IMR-90 (cell line): ENCODE measurements at regions not wholly inside any gene's neighbourhood (a gene's known extent, or its start where the extent isn't known, plus 50 kb on each side); places are given as distances from the start of the nearest gene placed in this dataset.

Experiments used
- ATAC-seq: fragments of 200-7000 bp; cut with Tn5 transposase; 2 replicates; pipeline ENCODE4 v1.9.1; 2020; ENCODE audit warnings: low read depth, mild to moderate bottlenecking, moderate library complexity
- BruUV-seq: library from RNA; stranded (reverse); fragments of 400-500 nt; replicated peaks from 2 replicates; lab custom pipeline; 2021; lab: Mats Ljungman, UMichigan
- CTCF ChIA-PET: fragments of 300-600 bp; formaldehyde crosslinking; extraction: SDS; loops from one replicate; lab custom pipeline; 2021; ENCODE audit warnings: antibody characterized with exemption; lab: Yijun Ruan, JAX
- POLR2A ChIA-PET: fragments of 300-600 bp; sonication (Branson Sonifier 250); formaldehyde crosslinking; loops from one replicate; lab custom pipeline; 2022; ENCODE audit warnings: antibody characterized with exemption; ENCODE audit not compliant: unreplicated experiment; lab: Charles Lee
- DNase-seq: peaks from one replicate; pipeline ENCODE4 v3.0.0; 2013
- H2AFZ ChIP-seq: replicated peaks from 2 replicates; pipeline ENCODE3; 2013; ENCODE audit warnings: low read length, mild to moderate bottlenecking; ENCODE audit not compliant: poor library complexity
- H2AK5ac ChIP-seq: 2 replicates; pipeline ENCODE4 v1.6.1; 2013; ENCODE audit warnings: low read depth, low read length, inconsistent platforms
- H2AK9ac ChIP-seq: replicated peaks from 2 replicates; pipeline ENCODE3; 2013; ENCODE audit warnings: mild to moderate bottlenecking, low read depth, low read length, moderate library complexity; ENCODE audit not compliant: poor library complexity
- H2BK120ac ChIP-seq: 2 replicates; pipeline ENCODE4 v1.6.1; 2013; ENCODE audit warnings: low read depth, low read length, inconsistent platforms
- H2BK15ac ChIP-seq: 3 replicates; pipeline ENCODE4 v1.6.1; 2013; ENCODE audit warnings: low read depth, low read length, inconsistent platforms
- H2BK20ac ChIP-seq: 2 replicates; pipeline ENCODE4 v1.6.1; 2013; ENCODE audit warnings: low read depth, mild to moderate bottlenecking, inconsistent platforms, low read length, moderate library complexity
- H2BK5ac ChIP-seq: 2 replicates; pipeline ENCODE4 v1.6.1; 2013; ENCODE audit warnings: mild to moderate bottlenecking, low read depth, low read length, inconsistent platforms; ENCODE audit not compliant: poor library complexity, severe bottlenecking
- H3K14ac ChIP-seq: replicated peaks from 2 replicates; pipeline ENCODE4 v1.6.1; 2013; ENCODE audit warnings: low read depth, low read length, inconsistent platforms
- H3K18ac ChIP-seq: 2 replicates; pipeline ENCODE4 v1.6.1; 2013; ENCODE audit warnings: low read depth, low read length, control low read depth
- H3K23ac ChIP-seq: 2 replicates; pipeline ENCODE4 v1.6.1; 2013; ENCODE audit warnings: low read depth, low read length, inconsistent platforms
- H3K27ac ChIP-seq: 2 replicates; pipeline ENCODE4 v1.5.1; 2013; ENCODE audit warnings: mild to moderate bottlenecking, control low read depth, low read length; ENCODE audit not compliant: insufficient read depth
- H3K27me3 ChIP-seq: 2 replicates; pipeline ENCODE4 v1.6.1; 2013; ENCODE audit warnings: low read length; ENCODE audit not compliant: control insufficient read depth, insufficient read depth
- H3K36me3 ChIP-seq: 2 replicates; pipeline ENCODE4 v1.6.1; 2013; ENCODE audit warnings: low read length, mixed read lengths; ENCODE audit not compliant: control insufficient read depth, insufficient read depth
- H3K4ac ChIP-seq: 2 replicates; pipeline ENCODE4 v1.6.1; 2013; ENCODE audit warnings: low read depth, low read length, inconsistent platforms
- H3K4me1 ChIP-seq: 2 replicates; pipeline ENCODE4 v1.6.1; 2013; ENCODE audit warnings: low read length, mixed read lengths; ENCODE audit not compliant: control insufficient read depth, insufficient read depth
- H3K4me2 ChIP-seq: 2 replicates; pipeline ENCODE4 v1.6.1; 2013; ENCODE audit warnings: low read depth, mild to moderate bottlenecking, control low read depth, low read length, moderate library complexity
- H3K4me3 ChIP-seq: 2 replicates; pipeline ENCODE4 v1.5.1; 2013; ENCODE audit warnings: low read depth, mild to moderate bottlenecking, control low read depth, low read length, moderate library complexity; ENCODE audit not compliant: insufficient read depth
- H3K56ac ChIP-seq: 2 replicates; pipeline ENCODE4 v1.6.1; 2013; ENCODE audit warnings: low read length, inconsistent platforms; ENCODE audit not compliant: insufficient read depth; ENCODE audit errors: extremely low read depth
- H3K79me1 ChIP-seq, 2 experiments: 2 replicates each; pipeline ENCODE4 v1.6.1; 2013; ENCODE audit warnings: low read length in 2 of 2, inconsistent platforms in 1 of 2, low read depth in 1 of 2
- H3K9ac ChIP-seq: 2 replicates; pipeline ENCODE4 v1.6.1; 2013; ENCODE audit warnings: low read depth, low read length, control low read depth
- H3K9me1 ChIP-seq: 2 replicates; pipeline ENCODE4 v1.6.1; 2013; ENCODE audit warnings: low read length, inconsistent platforms; ENCODE audit not compliant: insufficient read depth
- H3K9me3 ChIP-seq: 2 replicates; pipeline ENCODE4 v1.6.1; 2013; ENCODE audit warnings: low read length; ENCODE audit not compliant: control insufficient read depth, insufficient read depth
- H4K20me1 ChIP-seq: 2 replicates; pipeline ENCODE4 v1.6.1; 2013; ENCODE audit warnings: low read length, inconsistent platforms; ENCODE audit not compliant: insufficient read depth
- H4K5ac ChIP-seq: 2 replicates; pipeline ENCODE4 v1.6.1; 2013; ENCODE audit warnings: mild to moderate bottlenecking, low read depth, low read length, control low read depth
- H4K8ac ChIP-seq, 2 experiments: 2 replicates each; pipeline ENCODE4 v1.6.1; 2013; ENCODE audit warnings: low read depth in 2 of 2, low read length in 2 of 2, control low read depth in 1 of 2, inconsistent platforms in 1 of 2
- H4K91ac ChIP-seq: 2 replicates; pipeline ENCODE4 v1.6.1; 2013; ENCODE audit warnings: low read depth, low read length, inconsistent platforms; ENCODE audit not compliant: insufficient read depth
- BHLHE40 ChIP-seq: fragments of 150-350 bp; IDR thresholded peaks from 2 replicates; pipeline ENCODE4 v1.6.1; 2016; ENCODE audit warnings: mild to moderate bottlenecking, low read depth, low read length
- CEBPB ChIP-seq: IDR thresholded peaks from 2 replicates; pipeline ENCODE4 v1.6.1; 2012; ENCODE audit warnings: low read depth, low read length, improper control_type of control experiment
- FOS ChIP-seq: fragments of 150-350 bp; IDR thresholded peaks from 2 replicates; pipeline ENCODE4 v1.6.1; 2016; ENCODE audit warnings: low read depth, low read length
- MAFK ChIP-seq: IDR thresholded peaks from 2 replicates; pipeline ENCODE4 v1.6.1; 2012; ENCODE audit warnings: low read depth, low read length, improper control_type of control experiment
- MAZ ChIP-seq: IDR thresholded peaks from 2 replicates; pipeline ENCODE4 v1.6.1; 2012; ENCODE audit warnings: low read depth, mild to moderate bottlenecking, low read length, improper control_type of control experiment, moderate library complexity, borderline replicate concordance
- MXI1 ChIP-seq: IDR thresholded peaks from 2 replicates; pipeline ENCODE4 v1.6.1; 2012; ENCODE audit warnings: low read depth, mild to moderate bottlenecking, low read length, moderate library complexity, borderline replicate concordance
- NFE2L2 ChIP-seq: fragments of 150-350 bp; IDR thresholded peaks from 2 replicates; pipeline ENCODE4 v1.6.1; 2016; ENCODE audit warnings: low read depth, mild to moderate bottlenecking, low read length
- POLR2A ChIP-seq: IDR thresholded peaks from 2 replicates; pipeline ENCODE4 v1.6.1; 2012; ENCODE audit warnings: mild to moderate bottlenecking, low read depth, low read length
- RCOR1 ChIP-seq: IDR thresholded peaks from 2 replicates; pipeline ENCODE4 v1.6.1; 2012; ENCODE audit warnings: mild to moderate bottlenecking, low read length, improper control_type of control experiment; ENCODE audit not compliant: insufficient replicate concordance
- dilution Hi-C: fragments of 300-500 bp; cut with HindIII; formaldehyde crosslinking; loops from one replicate; pipeline ENCODE4 v1.14.3; 2018; ENCODE audit warnings: low sequenced_read_pairs; ENCODE audit not compliant: unreplicated experiment
- in situ Hi-C: fragments of 300-500 bp; cut with MboI; formaldehyde crosslinking; loops from 3 replicates; pipeline ENCODE4 v1.14.3; 2019; ENCODE audit warnings: low sequenced_read_pairs, inconsistent platforms, mixed read lengths
- intact Hi-C: fragments of 100-400 bp; cut with micrococcal nuclease; formaldehyde crosslinking; loops from 2 replicates; pipeline ENCODE4 v1.10.0; 2022
- TF ChIP-seq, protein P1 (sequence below): fragments of 150-350 bp; IDR thresholded peaks from 2 replicates; pipeline ENCODE4 v1.6.1; 2017; ENCODE audit warnings: mild to moderate bottlenecking, antibody characterized with exemption, low read length, low read depth
- TF ChIP-seq, protein P2 (sequence below): conservative IDR thresholded peaks from 2 replicates; pipeline ENCODE4 v1.5.1; 2012; ENCODE audit warnings: mild to moderate bottlenecking, low read depth, low read length, improper control_type of control experiment

GRCh38 chr18:11482271-11482670 is 127.1 kb upstream of the SLC35G4 start:
- H3K79me1 ChIP-seq: no peaks in the 10 kb centered on the region
- dilution Hi-C loops: no loop called here
- H4K20me1 ChIP-seq: no peaks in the 10 kb centered on the region
- no peak overlapping the region for H3K9ac ChIP-seq
- no peak overlapping the region for H3K27ac ChIP-seq
- H2BK15ac ChIP-seq: no peak overlapping the region
- DNase-seq (no peak), ATAC-seq (no peak)
- H3K4ac ChIP-seq: no peak overlapping the region
- peaks cover 3% of the 10 kb centered on the region; the same call in 1 of the 2 replicates for H3K27me3 ChIP-seq
- no peaks in the 10 kb centered on the region for H3K9me1 ChIP-seq
- H2AK9ac ChIP-seq: no peak overlapping the region
- no TSS peak for BruUV-seq
- no peak overlapping the region for H3K18ac ChIP-seq
- H4K5ac ChIP-seq: no peak overlapping the region
- H3K56ac ChIP-seq: no peak overlapping the region
- H3K9me3 ChIP-seq: no peaks in the 10 kb centered on the region
- intact Hi-C loops: no loop called here
- no peak overlapping the region for H4K8ac ChIP-seq
- H3K23ac ChIP-seq: no peak overlapping the region
- TF ChIP-seq MAZ: no peak
- TF ChIP-seq BHLHE40: no peak
- TF ChIP-seq FOS: no peak
- TF ChIP-seq POLR2A: no peak
- TF ChIP-seq MXI1: no peak
- TF ChIP-seq, protein P1, sequence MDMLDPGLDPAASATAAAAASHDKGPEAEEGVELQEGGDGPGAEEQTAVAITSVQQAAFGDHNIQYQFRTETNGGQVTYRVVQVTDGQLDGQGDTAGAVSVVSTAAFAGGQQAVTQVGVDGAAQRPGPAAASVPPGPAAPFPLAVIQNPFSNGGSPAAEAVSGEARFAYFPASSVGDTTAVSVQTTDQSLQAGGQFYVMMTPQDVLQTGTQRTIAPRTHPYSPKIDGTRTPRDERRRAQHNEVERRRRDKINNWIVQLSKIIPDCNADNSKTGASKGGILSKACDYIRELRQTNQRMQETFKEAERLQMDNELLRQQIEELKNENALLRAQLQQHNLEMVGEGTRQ: no peak
- no peak for TF ChIP-seq CEBPB
- TF ChIP-seq, protein P2, sequence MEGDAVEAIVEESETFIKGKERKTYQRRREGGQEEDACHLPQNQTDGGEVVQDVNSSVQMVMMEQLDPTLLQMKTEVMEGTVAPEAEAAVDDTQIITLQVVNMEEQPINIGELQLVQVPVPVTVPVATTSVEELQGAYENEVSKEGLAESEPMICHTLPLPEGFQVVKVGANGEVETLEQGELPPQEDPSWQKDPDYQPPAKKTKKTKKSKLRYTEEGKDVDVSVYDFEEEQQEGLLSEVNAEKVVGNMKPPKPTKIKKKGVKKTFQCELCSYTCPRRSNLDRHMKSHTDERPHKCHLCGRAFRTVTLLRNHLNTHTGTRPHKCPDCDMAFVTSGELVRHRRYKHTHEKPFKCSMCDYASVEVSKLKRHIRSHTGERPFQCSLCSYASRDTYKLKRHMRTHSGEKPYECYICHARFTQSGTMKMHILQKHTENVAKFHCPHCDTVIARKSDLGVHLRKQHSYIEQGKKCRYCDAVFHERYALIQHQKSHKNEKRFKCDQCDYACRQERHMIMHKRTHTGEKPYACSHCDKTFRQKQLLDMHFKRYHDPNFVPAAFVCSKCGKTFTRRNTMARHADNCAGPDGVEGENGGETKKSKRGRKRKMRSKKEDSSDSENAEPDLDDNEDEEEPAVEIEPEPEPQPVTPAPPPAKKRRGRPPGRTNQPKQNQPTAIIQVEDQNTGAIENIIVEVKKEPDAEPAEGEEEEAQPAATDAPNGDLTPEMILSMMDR: no peak
- no peak for TF ChIP-seq NFE2L2
- TF ChIP-seq RCOR1: no peak
- TF ChIP-seq MAFK: no peak
- no peak overlapping the region for H3K4me2 ChIP-seq
- H2BK120ac ChIP-seq: no peak overlapping the region
- POLR2A ChIA-PET: no interaction called here
- no peak overlapping the region for H2BK20ac ChIP-seq
- H2AFZ ChIP-seq: no peak overlapping the region
- H3K14ac ChIP-seq: no peak overlapping the region
- no peak overlapping the region for H2BK5ac ChIP-seq
- H4K91ac ChIP-seq: no peak overlapping the region
- CTCF ChIA-PET: interaction anchor here (0.6 to 0.7 kb wide), 2 partner anchors 208 to 212 kb away, joined by 5 to 6 read pairs; no protein-coding TSS in a partner anchor
- H2AK5ac ChIP-seq: no peak overlapping the region
- H3K4me1 ChIP-seq: no peaks in the 10 kb centered on the region
- H3K36me3 ChIP-seq: no peaks in the 10 kb centered on the region
- in situ Hi-C loops: no loop called here
- no peak overlapping the region for H3K4me3 ChIP-seq
